ENCODE measurements at regions not wholly inside any gene's neighbourhood (a gene's known extent, or its start where the extent isn't known, plus 50 kb on each side); places are given as distances from the start of the nearest gene placed in this dataset.

DNA sequence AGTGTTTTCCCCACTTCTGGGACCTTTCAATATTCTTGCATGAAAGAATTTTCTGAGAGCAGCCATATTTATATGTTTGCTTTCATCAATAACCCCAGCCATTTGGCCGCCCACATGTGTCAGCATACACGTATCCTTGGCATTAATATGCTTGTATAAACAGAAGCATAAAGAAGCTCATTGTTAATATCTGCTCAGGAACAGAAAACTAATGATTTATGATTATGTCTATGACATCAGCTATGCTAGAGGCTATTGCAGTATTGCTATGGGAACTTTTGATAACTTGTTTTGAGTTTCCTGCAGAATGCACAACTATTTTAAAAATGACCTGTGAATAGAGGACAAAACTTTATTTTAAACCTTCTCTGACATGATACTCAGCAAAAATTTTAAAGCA lies 300.9 kb upstream of the MTPN start:
- TF ChIP-seq POLR2A (IDR thresholded peaks at IDR 0.05; ENCODE audit: low read depth, low read length), result no peak
- TF ChIP-seq CTCF (conservative IDR thresholded peaks at IDR 0.05; ENCODE audit: low read depth, low read length), result no peak
- TF ChIP-seq, protein P1, sequence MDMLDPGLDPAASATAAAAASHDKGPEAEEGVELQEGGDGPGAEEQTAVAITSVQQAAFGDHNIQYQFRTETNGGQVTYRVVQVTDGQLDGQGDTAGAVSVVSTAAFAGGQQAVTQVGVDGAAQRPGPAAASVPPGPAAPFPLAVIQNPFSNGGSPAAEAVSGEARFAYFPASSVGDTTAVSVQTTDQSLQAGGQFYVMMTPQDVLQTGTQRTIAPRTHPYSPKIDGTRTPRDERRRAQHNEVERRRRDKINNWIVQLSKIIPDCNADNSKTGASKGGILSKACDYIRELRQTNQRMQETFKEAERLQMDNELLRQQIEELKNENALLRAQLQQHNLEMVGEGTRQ (IDR thresholded peaks at IDR 0.05; ENCODE audit: low read depth, low read length), result no peak
